Upper lobe of left lung (tissue), 4 donors: ENCODE measurements at regions not wholly inside any gene's neighbourhood (a gene's known extent, or its start where the extent isn't known, plus 50 kb on each side); places are given as distances from the start of the nearest gene placed in this dataset.

Experiments
- EP300 ChIP-seq, 4 donors: sonication (generic); formaldehyde crosslinking; IDR thresholded peaks; one replicate each; pipeline ENCODE4 v1.5.1; 2017; ENCODE audit warnings: antibody characterized with exemption in 4 of 4, control low read depth in 2 of 4
- POLR2AphosphoS5 ChIP-seq, 2 donors: sonication (generic); formaldehyde crosslinking; IDR thresholded peaks; one replicate each; pipeline ENCODE4 v1.5.1; 2017; ENCODE audit warnings: antibody characterized with exemption in 2 of 2
- TF ChIP-seq, protein P1 (sequence below), 6 experiments: fragments of 450-650 bp in 4 of 6; fragments of 200-600 bp in 2 of 6; sonication (generic) in 2 of 6; IDR thresholded peaks; one replicate each; pipeline ENCODE4 v1.5.1; 2016 to 2019; ENCODE audit warnings: antibody characterized with exemption in 6 of 6

DNA sequence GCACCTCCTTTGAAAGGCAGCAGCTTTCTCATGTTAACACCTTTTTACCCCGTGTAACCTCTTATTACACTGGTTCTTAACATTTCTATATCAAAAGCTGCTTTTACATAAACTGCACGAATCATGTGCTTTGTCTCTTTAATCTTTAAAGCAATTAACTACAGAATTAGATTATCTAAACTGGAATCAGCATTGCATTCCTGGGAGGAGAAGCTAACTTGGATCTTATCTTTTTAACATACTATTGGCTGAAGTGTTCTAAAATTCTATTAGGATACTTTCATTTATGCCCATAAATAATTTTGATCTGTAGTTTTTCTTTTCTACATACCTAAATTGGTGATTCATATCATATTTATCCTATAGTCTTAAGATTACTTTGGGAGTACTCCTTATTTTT is 428.4 kb upstream of the IGFBP3 start:
- TF ChIP-seq EP300 (IDR thresholded peaks at IDR 0.05): no peak
- TF ChIP-seq, protein P1, sequence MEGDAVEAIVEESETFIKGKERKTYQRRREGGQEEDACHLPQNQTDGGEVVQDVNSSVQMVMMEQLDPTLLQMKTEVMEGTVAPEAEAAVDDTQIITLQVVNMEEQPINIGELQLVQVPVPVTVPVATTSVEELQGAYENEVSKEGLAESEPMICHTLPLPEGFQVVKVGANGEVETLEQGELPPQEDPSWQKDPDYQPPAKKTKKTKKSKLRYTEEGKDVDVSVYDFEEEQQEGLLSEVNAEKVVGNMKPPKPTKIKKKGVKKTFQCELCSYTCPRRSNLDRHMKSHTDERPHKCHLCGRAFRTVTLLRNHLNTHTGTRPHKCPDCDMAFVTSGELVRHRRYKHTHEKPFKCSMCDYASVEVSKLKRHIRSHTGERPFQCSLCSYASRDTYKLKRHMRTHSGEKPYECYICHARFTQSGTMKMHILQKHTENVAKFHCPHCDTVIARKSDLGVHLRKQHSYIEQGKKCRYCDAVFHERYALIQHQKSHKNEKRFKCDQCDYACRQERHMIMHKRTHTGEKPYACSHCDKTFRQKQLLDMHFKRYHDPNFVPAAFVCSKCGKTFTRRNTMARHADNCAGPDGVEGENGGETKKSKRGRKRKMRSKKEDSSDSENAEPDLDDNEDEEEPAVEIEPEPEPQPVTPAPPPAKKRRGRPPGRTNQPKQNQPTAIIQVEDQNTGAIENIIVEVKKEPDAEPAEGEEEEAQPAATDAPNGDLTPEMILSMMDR (IDR thresholded peaks at IDR 0.05): no peak
- TF ChIP-seq POLR2AphosphoS5 (IDR thresholded peaks at IDR 0.05): no peak
